HEK293 (cell line): ENCODE measurements at regions not wholly inside any gene's neighbourhood (a gene's known extent, or its start where the extent isn't known, plus 50 kb on each side); places are given as distances from the start of the nearest gene placed in this dataset.

Source experiments
- ATF2 ChIP-seq: fragments of 450-650 bp; formaldehyde crosslinking; IDR thresholded peaks from 2 replicates; pipeline ENCODE4 v1.5.1; 2016; ENCODE audit warnings: missing biosample characterization, missing genetic modification characterization, low read depth
- CTCF ChIP-seq: fragments of 450-650 bp; formaldehyde crosslinking; IDR thresholded peaks from 2 replicates; pipeline ENCODE4 v1.5.1; 2016; ENCODE audit warnings: missing biosample characterization, missing genetic modification characterization
- INSM2 ChIP-seq: fragments of 450-650 bp; formaldehyde crosslinking; IDR thresholded peaks from 2 replicates; pipeline ENCODE4 v1.5.1; 2016; ENCODE audit warnings: missing biosample characterization, missing genetic modification characterization
- MZF1 ChIP-seq: fragments of 450-650 bp; formaldehyde crosslinking; IDR thresholded peaks from 2 replicates; pipeline ENCODE4 v1.5.1; 2017; ENCODE audit warnings: missing biosample characterization, missing genetic modification characterization, borderline replicate concordance
- REST ChIP-seq: fragments of 450-650 bp; formaldehyde crosslinking; IDR thresholded peaks from 2 replicates; pipeline ENCODE4 v1.5.1; 2016; ENCODE audit warnings: missing biosample characterization, missing genetic modification characterization
- TCF7L2 ChIP-seq: IDR thresholded peaks from 2 replicates; pipeline ENCODE4 v1.6.1; 2011; ENCODE audit warnings: low read depth, mild to moderate bottlenecking, inconsistent platforms, low read length, moderate library complexity, borderline replicate concordance
- ZBTB21 ChIP-seq: fragments of 450-650 bp; formaldehyde crosslinking; IDR thresholded peaks from 2 replicates; pipeline ENCODE4 v1.5.1; 2017; ENCODE audit warnings: missing biosample characterization, missing genetic modification characterization
- ZNF23 ChIP-seq: fragments of 450-650 bp; formaldehyde crosslinking; IDR thresholded peaks from 2 replicates; pipeline ENCODE4 v1.5.1; 2016; ENCODE audit warnings: missing biosample characterization, missing genetic modification characterization, borderline replicate concordance
- ZNF501 ChIP-seq: fragments of 450-650 bp; formaldehyde crosslinking; IDR thresholded peaks from 2 replicates; pipeline ENCODE4 v1.5.1; 2016; ENCODE audit warnings: missing biosample characterization, missing genetic modification characterization
- ZNF571 ChIP-seq: fragments of 450-650 bp; formaldehyde crosslinking; IDR thresholded peaks from 2 replicates; pipeline ENCODE4 v1.5.0; 2017; ENCODE audit warnings: missing biosample characterization, missing genetic modification characterization
- ZNF626 ChIP-seq: fragments of 450-650 bp; sonication (Bioruptor Pico); formaldehyde crosslinking; IDR thresholded peaks from 2 replicates; pipeline ENCODE4 v1.5.1; 2018; ENCODE audit warnings: missing biosample characterization, missing genetic modification characterization, inconsistent platforms
- ZNF701 ChIP-seq: fragments of 450-650 bp; formaldehyde crosslinking; IDR thresholded peaks from 2 replicates; pipeline ENCODE4 v1.5.1; 2016; ENCODE audit warnings: missing biosample characterization, missing genetic modification characterization
- ZNF830 ChIP-seq: fragments of 450-650 bp; IDR thresholded peaks from 2 replicates; pipeline ENCODE4 v1.5.0; 2018; ENCODE audit warnings: missing biosample characterization, missing genetic modification characterization, low read depth, mild to moderate bottlenecking, moderate library complexity
- ZSCAN5A ChIP-seq: fragments of 450-650 bp; formaldehyde crosslinking; IDR thresholded peaks from 2 replicates; pipeline ENCODE4 v1.5.1; 2016; ENCODE audit warnings: missing biosample characterization, missing genetic modification characterization

- TF ChIP-seq REST (tag by site-specific recombination) (no peak), ZNF626 (tag by site-specific recombination) (no peak), ZNF830 (tag by site-specific recombination) (no peak), MZF1 (no peak), CTCF (tag by site-specific recombination) (no peak), TCF7L2 (no peak), INSM2 (tag by site-specific recombination) (no peak), ATF2 (tag by site-specific recombination) (no peak), ZNF571 (tag by site-specific recombination) (no peak), ZNF23 (no peak), ZBTB21 (tag by site-specific recombination) (no peak), ZNF501 (no peak), ZNF701 (tag by site-specific recombination) (no peak), ZSCAN5A (tag by site-specific recombination) (no peak)
Observed at GRCh38 chr9:86485359-86485758, 131.1 kb upstream of the TUT7 start.
